A673 (cell line): ENCODE measurements at regions not wholly inside any gene's neighbourhood (a gene's known extent, or its start where the extent isn't known, plus 50 kb on each side); places are given as distances from the start of the nearest gene placed in this dataset.

Experiments used
- EZH2 ChIP-seq: fragments of 200-600 bp; sonication (generic); IDR thresholded peaks from 2 replicates; pipeline ENCODE4 v1.6.1; 2017; ENCODE audit warnings: borderline replicate concordance, low read depth, mild to moderate bottlenecking, mixed read lengths, antibody characterized with exemption, low read length; ENCODE audit not compliant: poor library complexity, severe bottlenecking
- TF ChIP-seq, protein P1 (sequence below): fragments of 300-800, 200-600 bp; sonication (generic); conservative IDR thresholded peaks from 2 replicates; pipeline ENCODE4 v1.5.1; 2017; ENCODE audit warnings: low read depth, mild to moderate bottlenecking, antibody characterized with exemption, low read length, moderate library complexity, mixed read lengths

DNA sequence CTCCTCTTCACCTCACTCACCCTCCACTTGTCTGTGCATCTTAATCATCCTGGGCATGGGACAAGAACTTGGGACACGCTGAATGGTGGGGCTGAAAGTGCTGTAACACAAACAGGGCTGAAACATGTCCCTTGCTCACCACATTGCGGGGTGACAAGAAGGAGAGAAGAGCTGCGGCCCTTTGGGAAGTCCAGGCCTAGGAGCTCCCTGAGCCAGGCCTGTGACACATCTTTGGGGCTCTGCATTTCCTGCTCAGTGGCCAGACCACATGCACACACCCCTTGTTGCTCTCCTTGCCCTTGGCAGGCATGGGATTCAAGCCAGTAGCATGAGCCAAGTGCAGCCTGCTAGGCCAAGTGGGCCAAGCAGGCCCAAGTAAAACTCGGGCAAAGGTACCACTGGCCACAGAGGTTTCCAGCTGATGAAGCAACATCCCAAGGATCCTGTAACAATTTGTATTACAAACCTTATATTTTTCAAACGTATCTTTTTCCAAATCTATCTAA lies 1384.3 kb upstream of the PCDH20 start:
- TF ChIP-seq, protein P1, sequence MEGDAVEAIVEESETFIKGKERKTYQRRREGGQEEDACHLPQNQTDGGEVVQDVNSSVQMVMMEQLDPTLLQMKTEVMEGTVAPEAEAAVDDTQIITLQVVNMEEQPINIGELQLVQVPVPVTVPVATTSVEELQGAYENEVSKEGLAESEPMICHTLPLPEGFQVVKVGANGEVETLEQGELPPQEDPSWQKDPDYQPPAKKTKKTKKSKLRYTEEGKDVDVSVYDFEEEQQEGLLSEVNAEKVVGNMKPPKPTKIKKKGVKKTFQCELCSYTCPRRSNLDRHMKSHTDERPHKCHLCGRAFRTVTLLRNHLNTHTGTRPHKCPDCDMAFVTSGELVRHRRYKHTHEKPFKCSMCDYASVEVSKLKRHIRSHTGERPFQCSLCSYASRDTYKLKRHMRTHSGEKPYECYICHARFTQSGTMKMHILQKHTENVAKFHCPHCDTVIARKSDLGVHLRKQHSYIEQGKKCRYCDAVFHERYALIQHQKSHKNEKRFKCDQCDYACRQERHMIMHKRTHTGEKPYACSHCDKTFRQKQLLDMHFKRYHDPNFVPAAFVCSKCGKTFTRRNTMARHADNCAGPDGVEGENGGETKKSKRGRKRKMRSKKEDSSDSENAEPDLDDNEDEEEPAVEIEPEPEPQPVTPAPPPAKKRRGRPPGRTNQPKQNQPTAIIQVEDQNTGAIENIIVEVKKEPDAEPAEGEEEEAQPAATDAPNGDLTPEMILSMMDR, result no peak
- no peak for TF ChIP-seq EZH2
